ENCODE measurements at regions not wholly inside any gene's neighbourhood (a gene's known extent, or its start where the extent isn't known, plus 50 kb on each side); places are given as distances from the start of the nearest gene placed in this dataset.
"Not testable (repeated sequence)": the region's sequence is repeated elsewhere in the genome, so short reads cannot be mapped to it uniquely, and the experiment has no call there.

- intact Hi-C loops (cut with DNase I); DNase-seq: not testable (repeated sequence)
Measured at GRCh38 chr4:142897518-142897917, 51.4 kb upstream of the INPP4B start.

GRCh38 chr4:142900622-142901021 lies 54.5 kb upstream of the INPP4B start:
- DNase-seq: no peak
- intact Hi-C loops (cut with DNase I): no loop called here

DNA sequence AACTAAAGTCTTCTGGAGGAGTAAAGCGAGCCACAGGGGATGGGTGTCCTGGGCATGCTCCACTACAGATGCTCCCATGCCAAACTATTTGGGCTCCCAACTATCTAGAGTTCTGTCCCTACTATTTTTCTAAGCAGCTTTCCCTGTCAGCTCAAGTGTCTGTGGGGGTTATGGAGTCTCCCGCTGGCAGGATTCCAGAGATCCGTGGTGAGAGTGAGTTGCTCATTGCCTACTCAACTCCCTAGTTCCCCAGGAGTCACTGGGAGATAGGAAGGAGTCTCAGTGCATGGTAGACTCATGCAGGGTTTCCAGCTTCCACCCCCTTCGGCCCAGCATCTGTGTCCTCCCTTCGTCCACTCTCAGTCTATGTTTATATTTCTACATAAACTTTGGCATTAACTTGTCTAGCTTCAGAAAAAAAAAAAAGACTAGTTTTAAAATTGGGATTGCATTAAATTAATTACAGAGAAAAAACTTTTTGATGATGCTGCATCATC lies 55.1 kb upstream of the INPP4B start:
- intact Hi-C loops (cut with DNase I): no loop called here
- no peak for DNase-seq

DNA sequence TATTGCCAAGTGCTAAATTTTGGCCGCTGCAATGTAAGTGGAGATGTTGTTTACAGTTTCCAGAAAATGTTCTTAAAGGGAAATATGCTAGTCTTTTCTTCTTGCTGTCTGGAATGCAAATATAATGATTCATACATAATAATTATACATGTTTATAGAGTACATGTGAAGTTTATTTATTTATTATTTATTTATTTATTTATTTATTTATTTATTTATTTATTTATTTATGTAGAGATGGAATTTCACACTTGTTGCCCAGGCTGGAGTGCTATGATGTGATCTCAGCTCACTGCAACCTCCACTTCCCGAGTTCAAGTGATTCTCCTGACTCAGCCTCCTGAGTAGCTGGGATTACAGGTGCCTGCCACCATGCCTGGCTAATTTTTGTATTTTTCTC lies 57.5 kb upstream of the INPP4B start:
- DNase-seq; intact Hi-C loops (cut with DNase I): not testable (repeated sequence)

DNA sequence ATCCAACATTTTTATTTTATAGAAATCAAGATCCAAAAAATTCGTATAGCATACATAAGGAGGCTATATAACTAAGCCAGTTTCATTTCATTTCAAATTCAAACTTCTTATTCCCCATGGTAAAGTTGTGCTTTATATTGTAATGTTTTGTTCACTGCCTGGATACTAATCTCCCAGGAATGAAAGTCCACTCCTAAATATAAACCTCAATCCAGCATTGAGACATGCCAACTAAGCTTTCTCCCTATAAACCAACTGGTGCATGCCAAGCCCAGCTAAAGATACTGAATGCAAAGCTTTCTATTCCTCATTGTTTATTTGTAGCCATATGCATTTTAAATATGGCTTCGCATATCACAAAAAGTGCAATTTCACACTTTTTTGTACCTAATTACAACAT lies 63.8 kb upstream of the INPP4B start:
- DNase-seq: no peak
- intact Hi-C loops (cut with DNase I): no loop called here

- DNase-seq: no peak
- intact Hi-C loops (cut with DNase I): no loop called here
Measured at GRCh38 chr4:142913034-142913433, 66.9 kb upstream of the INPP4B start.

- intact Hi-C loops (cut with DNase I): no loop called here
- no peak for DNase-seq
Measured at GRCh38 chr4:142913461-142914030, 67.4 kb upstream of the INPP4B start.

DNA sequence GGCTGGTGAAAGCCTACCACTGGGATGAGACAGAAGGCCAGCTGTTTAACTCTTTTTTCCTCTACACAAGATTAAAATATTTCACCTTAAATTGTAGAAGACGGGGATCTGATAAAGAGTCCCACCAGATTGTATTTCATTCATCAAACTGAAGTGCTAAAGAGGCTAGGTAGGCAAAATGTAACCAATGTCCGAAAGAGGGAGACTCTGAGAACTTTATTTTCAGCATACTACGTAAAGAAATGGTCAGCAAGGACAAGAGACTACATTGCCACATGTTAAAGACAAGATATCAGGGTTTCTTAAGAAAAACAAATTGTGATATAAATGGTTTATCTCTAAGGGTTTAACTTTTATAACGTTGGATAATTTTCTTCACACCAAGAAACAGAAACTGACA lies 71.6 kb upstream of the INPP4B start:
- intact Hi-C loops (cut with DNase I): no loop called here
- no peak for DNase-seq

- no peak for DNase-seq
- intact Hi-C loops (cut with DNase I): no loop called here
Measured at GRCh38 chr4:142922720-142923119, 76.6 kb upstream of the INPP4B start.

GRCh38 chr4:142923619-142924018 lies 77.5 kb upstream of the INPP4B start:
- DNase-seq: no peak
- intact Hi-C loops (cut with DNase I): no loop called here

GRCh38 chr4:142925161-142925560 lies 79.1 kb upstream of the INPP4B start:
- intact Hi-C loops (cut with DNase I): no loop called here
- no peak for DNase-seq

DNA sequence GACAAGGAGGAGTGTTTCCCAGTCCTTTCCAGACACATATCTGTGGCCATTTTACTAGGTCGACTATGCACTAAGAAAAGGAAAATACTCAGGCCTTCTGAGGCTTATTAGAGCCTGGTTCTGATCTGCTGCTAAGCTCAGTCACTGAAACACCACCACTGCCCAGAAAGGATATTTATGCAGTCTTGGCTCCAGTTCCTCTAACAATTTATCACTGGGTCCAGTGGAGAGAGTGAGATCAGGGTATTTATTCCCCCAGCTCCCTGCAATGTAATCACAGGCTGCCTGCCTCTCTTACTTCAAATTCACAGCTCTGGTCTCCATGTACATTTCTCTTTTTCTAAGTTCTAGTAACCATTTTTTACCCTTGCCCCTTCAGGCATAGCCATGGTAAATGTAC lies 81.6 kb upstream of the INPP4B start:
- intact Hi-C loops (cut with DNase I): no loop called here

GRCh38 chr4:142929526-142929925 lies 83.4 kb upstream of the INPP4B start:
- intact Hi-C loops (cut with DNase I): no loop called here
- DNase-seq: no peak

More for the DNA sequence above, 81.6 kb upstream of the INPP4B start:
- no peak for DNase-seq

DNA sequence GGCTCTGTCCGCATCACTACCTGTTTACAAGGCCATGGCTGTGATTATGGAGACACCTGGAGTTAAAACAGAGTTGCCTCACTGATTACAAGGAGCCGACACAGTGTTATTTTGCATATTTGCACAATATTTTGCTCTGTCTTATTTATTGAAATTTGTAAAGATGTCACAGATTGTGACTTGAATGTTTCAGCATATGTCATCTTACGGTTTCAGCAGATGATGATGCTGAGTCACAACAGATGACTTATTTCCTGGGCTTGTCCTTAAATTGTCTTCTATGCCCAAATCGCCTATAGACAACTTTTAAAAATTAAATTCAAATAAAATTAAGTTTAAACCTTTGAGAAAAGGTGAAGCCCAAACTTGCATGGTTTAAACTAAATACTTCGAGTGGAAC lies 87.1 kb upstream of the INPP4B start:
- intact Hi-C loops (cut with DNase I): no loop called here
- DNase-seq: no peak

- peak in 2 of 10 donors; percentile 14 to 65 for DNase-seq
- intact Hi-C loops (cut with DNase I): no loop called here
Measured at GRCh38 chr4:142940425-142941330, 94.6 kb upstream of the INPP4B start.

GRCh38 chr4:142944565-142944964 lies 98.5 kb upstream of the INPP4B start:
- intact Hi-C loops (cut with DNase I): no loop called here
- no peak for DNase-seq

- intact Hi-C loops (cut with DNase I): no loop called here
Measured at GRCh38 chr4:142952821-142953580, 106.9 kb upstream of the INPP4B start.

GRCh38 chr4:142954415-142954814 lies 108.3 kb upstream of the INPP4B start:
- DNase-seq: peak in 1 of 10 donors; percentile 59
- intact Hi-C loops (cut with DNase I): no loop called here

More at GRCh38 chr4:142952821-142953580, 106.9 kb upstream of the INPP4B start:
- no peak for DNase-seq

DNA sequence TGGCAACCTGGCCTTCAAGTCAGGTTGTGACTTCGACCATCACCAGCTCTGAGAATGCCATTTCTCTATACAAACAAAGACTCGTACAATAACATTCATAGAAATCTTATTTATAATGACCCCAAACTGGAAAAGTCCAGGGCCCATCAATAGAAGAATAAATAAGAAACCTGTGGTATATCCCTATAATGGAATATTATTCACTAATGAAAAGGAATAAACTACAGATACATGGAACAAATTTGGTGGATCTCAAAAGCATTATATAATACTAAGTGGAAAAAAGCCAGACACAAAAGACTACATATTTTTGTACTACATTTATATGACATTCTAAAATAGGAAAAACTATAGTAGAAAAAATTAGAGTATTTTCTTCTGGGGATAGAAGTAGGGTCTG lies 109.4 kb upstream of the INPP4B start:
- intact Hi-C loops (cut with DNase I): no loop called here
- DNase-seq: no peak

DNA sequence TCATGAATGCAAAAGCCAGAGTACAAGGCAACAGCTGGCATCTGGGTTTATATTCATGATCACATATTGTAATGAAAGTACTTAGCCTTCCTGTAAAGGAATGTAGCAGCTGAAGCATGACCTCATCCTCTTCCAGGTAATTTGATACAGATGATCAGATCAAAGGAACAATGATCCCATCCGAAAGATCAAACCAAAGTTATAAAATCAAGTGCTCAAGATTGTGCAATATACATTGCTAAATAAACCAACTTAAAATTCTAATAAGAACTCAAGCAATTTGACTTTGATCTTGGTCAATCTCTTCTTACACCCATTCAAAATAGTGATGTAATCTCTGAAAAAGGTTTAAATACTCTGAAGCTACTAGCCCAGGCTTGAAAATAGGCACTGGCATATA lies 113.1 kb upstream of the INPP4B start:
- intact Hi-C loops (cut with DNase I): no loop called here
- no peak for DNase-seq

- DNase-seq: no peak
- intact Hi-C loops (cut with DNase I): no loop called here
Measured at GRCh38 chr4:142960126-142960525, 114.0 kb upstream of the INPP4B start.

All from posterior cingulate gyrus (tissue), 11 donors.